ENCODE measurements at regions not wholly inside any gene's neighbourhood (a gene's known extent, or its start where the extent isn't known, plus 50 kb on each side); places are given as distances from the start of the nearest gene placed in this dataset.

- H3K27ac ChIP-seq (ENCODE audit: low read depth, low read length, poor library complexity, severe bottlenecking): no peak overlapping the region
- no peaks in the 10 kb centered on the region for H3K36me3 ChIP-seq (ENCODE audit: insufficient read depth, low read length)
- no peak overlapping the region for H3K4me3 ChIP-seq (ENCODE audit: low read depth, low read length, poor library complexity, severe bottlenecking)
- H2AFZ ChIP-seq (ENCODE audit: low read length): no peak overlapping the region
- H3K4me2 ChIP-seq (ENCODE audit: low read length): no peak overlapping the region
- H3K9ac ChIP-seq (ENCODE audit: low read length): no peak overlapping the region
- no peaks in the 10 kb centered on the region for H3K4me1 ChIP-seq (ENCODE audit: insufficient read depth, low read length, severe bottlenecking)
- no peaks in the 10 kb centered on the region for H3K79me2 ChIP-seq (ENCODE audit: insufficient read depth, low read length)
- H4K20me1 ChIP-seq (ENCODE audit: insufficient read depth, low read length): no peaks in the 10 kb centered on the region
- no peaks in the 10 kb centered on the region for H3F3A ChIP-seq (ENCODE audit: insufficient read depth, low read length)
- TF ChIP-seq CTCF (IDR thresholded peaks at IDR 0.05; ENCODE audit: low read length) (no peak), EZH2 (IDR thresholded peaks at IDR 0.05; ENCODE audit: borderline replicate concordance, low read length) (no peak)
- no peaks in the 10 kb centered on the region for H3K9me2 ChIP-seq (ENCODE audit: low read depth, low read length)
- H3K27me3 ChIP-seq (ENCODE audit: insufficient read depth, low read length): no peaks in the 10 kb centered on the region
- no peaks in the 10 kb centered on the region for H3K9me3 ChIP-seq (ENCODE audit: low read length)
Observed at GRCh38 chr9:86749161-86749893, 198.0 kb downstream of the GAS1 start.

- H3K27ac ChIP-seq (ENCODE audit: low read depth, low read length, poor library complexity, severe bottlenecking): no peak overlapping the region
- no peaks in the 10 kb centered on the region for H3K9me2 ChIP-seq (ENCODE audit: low read depth, low read length)
- no peaks in the 10 kb centered on the region for H4K20me1 ChIP-seq (ENCODE audit: insufficient read depth, low read length)
- H3K79me2 ChIP-seq (ENCODE audit: insufficient read depth, low read length): no peaks in the 10 kb centered on the region
- H3F3A ChIP-seq (ENCODE audit: insufficient read depth, low read length): no peaks in the 10 kb centered on the region
- no peaks in the 10 kb centered on the region for H3K9me3 ChIP-seq (ENCODE audit: low read length)
- H3K9ac ChIP-seq (ENCODE audit: low read length): no peak overlapping the region
- no peaks in the 10 kb centered on the region for H3K4me1 ChIP-seq (ENCODE audit: insufficient read depth, low read length, severe bottlenecking)
- no peak for TF ChIP-seq CTCF (IDR thresholded peaks at IDR 0.05; ENCODE audit: low read length)
- TF ChIP-seq EZH2 (IDR thresholded peaks at IDR 0.05; ENCODE audit: borderline replicate concordance, low read length): no peak
- no peaks in the 10 kb centered on the region for H3K27me3 ChIP-seq (ENCODE audit: insufficient read depth, low read length)
- no peak overlapping the region for H2AFZ ChIP-seq (ENCODE audit: low read length)
- no peaks in the 10 kb centered on the region for H3K36me3 ChIP-seq (ENCODE audit: insufficient read depth, low read length)
- no peak overlapping the region for H3K4me3 ChIP-seq (ENCODE audit: low read depth, low read length, poor library complexity, severe bottlenecking)
- H3K4me2 ChIP-seq (ENCODE audit: low read length): no peak overlapping the region
Observed at GRCh38 chr9:86747711-86748110, 199.6 kb downstream of the GAS1 start.

GRCh38 chr9:86741311-86742208 is 205.7 kb downstream of the GAS1 start:
- H3K27ac ChIP-seq (ENCODE audit: low read depth, low read length, poor library complexity, severe bottlenecking): no peak overlapping the region

More at GRCh38 chr9:86741311-86742208, 205.7 kb downstream of the GAS1 start:
- H3K9me2 ChIP-seq (ENCODE audit: low read depth, low read length): no peaks in the 10 kb centered on the region
- H3K4me1 ChIP-seq (ENCODE audit: insufficient read depth, low read length, severe bottlenecking): no peaks in the 10 kb centered on the region
- H3K79me2 ChIP-seq (ENCODE audit: insufficient read depth, low read length): no peaks in the 10 kb centered on the region
- H3K9ac ChIP-seq (ENCODE audit: low read length): no peak overlapping the region
- H3K27me3 ChIP-seq (ENCODE audit: insufficient read depth, low read length): no peaks in the 10 kb centered on the region
- no peak overlapping the region for H2AFZ ChIP-seq (ENCODE audit: low read length)
- TF ChIP-seq EZH2 (IDR thresholded peaks at IDR 0.05; ENCODE audit: borderline replicate concordance, low read length) (no peak), CTCF (IDR thresholded peaks at IDR 0.05; ENCODE audit: low read length) (no peak)
- no peaks in the 10 kb centered on the region for H4K20me1 ChIP-seq (ENCODE audit: insufficient read depth, low read length)
- H3K4me3 ChIP-seq (ENCODE audit: low read depth, low read length, poor library complexity, severe bottlenecking): no peak overlapping the region
- H3K9me3 ChIP-seq (ENCODE audit: low read length): no peaks in the 10 kb centered on the region
- H3F3A ChIP-seq (ENCODE audit: insufficient read depth, low read length): no peaks in the 10 kb centered on the region
- no peak overlapping the region for H3K4me2 ChIP-seq (ENCODE audit: low read length)
- H3K36me3 ChIP-seq (ENCODE audit: insufficient read depth, low read length): no peaks in the 10 kb centered on the region

Measured in OCI-LY1 (cell line).